Stimulated activated CD4-positive, alpha-beta T cell treated with anti-CD3 and anti-CD28 coated beads, Interleukin-4, amount 100 ng/mL, for 1 hour (primary cell): ENCODE measurements at regions not wholly inside any gene's neighbourhood (a gene's known extent, or its start where the extent isn't known, plus 50 kb on each side); places are given as distances from the start of the nearest gene placed in this dataset.
"Not testable (repeated sequence)": the region's sequence is repeated elsewhere in the genome, so short reads cannot be mapped to it uniquely, and the experiment has no call there.

ENCODE experiments used
- DNase-seq: peaks from one replicate; pipeline ENCODE4 v3.0.0-alpha.2; 2020

- no peak for DNase-seq
These were observed 50.0 kb upstream of the ACYP2 start for GRCh38 chr2:54065411-54065810.

- DNase-seq, result no peak
These were observed 51.4 kb upstream of the ACYP2 start for GRCh38 chr2:54063967-54064535.

- no peak for DNase-seq
These were observed 53.0 kb upstream of the ACYP2 start for GRCh38 chr2:54062401-54062800.

GRCh38 chr2:54061272-54061671 is 54.1 kb upstream of the ACYP2 start:
- no peak for DNase-seq

- no peak for DNase-seq
These were observed 55.4 kb upstream of the ACYP2 start for GRCh38 chr2:54059986-54060385.

GRCh38 chr2:54059504-54059903 is 55.9 kb upstream of the ACYP2 start:
- DNase-seq, result no peak

- DNase-seq, result no peak
These were observed 57.0 kb upstream of the ACYP2 start for GRCh38 chr2:54058449-54058848.

- no peak for DNase-seq
These were observed 60.6 kb upstream of the ACYP2 start for GRCh38 chr2:54054774-54055173.

- DNase-seq, result no peak
These were observed 61.1 kb upstream of the ACYP2 start for GRCh38 chr2:54054271-54054670.

GRCh38 chr2:54053830-54054229 is 61.6 kb upstream of the ACYP2 start:
- no peak for DNase-seq

GRCh38 chr2:54052825-54053718 is 62.3 kb upstream of the ACYP2 start:
- DNase-seq, result no peak

- no peak for DNase-seq
These were observed 65.0 kb upstream of the ACYP2 start for GRCh38 chr2:54050445-54050844.

GRCh38 chr2:54049365-54049764 is 66.0 kb upstream of the ACYP2 start:
- DNase-seq, result no peak

GRCh38 chr2:54048896-54049295 is 66.5 kb upstream of the ACYP2 start:
- not testable (repeated sequence) for DNase-seq

- no peak for DNase-seq
These were observed 67.2 kb upstream of the ACYP2 start for GRCh38 chr2:54048117-54048785.

GRCh38 chr2:54047658-54048057 is 67.8 kb upstream of the ACYP2 start:
- DNase-seq, result no peak

- DNase-seq, result no peak
These were observed 68.3 kb upstream of the ACYP2 start for GRCh38 chr2:54047091-54047490.

GRCh38 chr2:54042897-54043620 is 72.3 kb upstream of the PSME4 start:
- DNase-seq, result no peak

- no peak for DNase-seq
These were observed 71.5 kb upstream of the PSME4 start for GRCh38 chr2:54042341-54042740.

GRCh38 chr2:54041135-54041534 is 70.3 kb upstream of the PSME4 start:
- DNase-seq, result peak; percentile 54

GRCh38 chr2:54040685-54041084 is 69.9 kb upstream of the PSME4 start:
- DNase-seq, result no peak

GRCh38 chr2:54040250-54040649 is 69.5 kb upstream of the PSME4 start:
- DNase-seq, result no peak

GRCh38 chr2:54038835-54039234 is 68.0 kb upstream of the PSME4 start:
- DNase-seq, result no peak
